Inflammatory macrophage (primary cell): ENCODE measurements at regions not wholly inside any gene's neighbourhood (a gene's known extent, or its start where the extent isn't known, plus 50 kb on each side); places are given as distances from the start of the nearest gene placed in this dataset.
"Not testable (repeated sequence)": the region's sequence is repeated elsewhere in the genome, so short reads cannot be mapped to it uniquely, and the experiment has no call there.

ENCODE experiments used
- DNase-seq, 2 donors: peaks; one replicate each; pipeline ENCODE4 v3.0.0-alpha.2; 2020 to 2022

DNA sequence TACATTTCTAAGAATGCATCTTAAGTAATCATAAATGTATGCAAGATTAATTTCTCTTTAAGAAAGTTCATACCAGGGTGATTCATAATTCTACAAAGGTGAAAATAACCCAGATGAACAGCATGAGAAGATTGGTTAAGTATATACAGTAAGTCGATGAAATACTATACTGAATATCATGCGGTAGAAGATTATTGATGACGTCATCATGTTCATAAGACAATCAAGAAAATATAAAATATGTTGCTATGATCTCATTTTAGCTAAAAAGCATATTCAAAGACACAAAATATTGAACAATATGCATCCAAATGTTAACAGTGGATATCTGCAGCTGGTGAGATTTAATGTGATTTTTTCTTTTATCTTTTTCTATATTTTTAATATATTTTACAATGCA lies 312.0 kb upstream of the FGF13 start:
- DNase-seq, result no peak

GRCh38 chrX:139020801-139021200 lies 309.3 kb upstream of the FGF13 start:
- peak; percentile 0 to 66 for DNase-seq

DNA sequence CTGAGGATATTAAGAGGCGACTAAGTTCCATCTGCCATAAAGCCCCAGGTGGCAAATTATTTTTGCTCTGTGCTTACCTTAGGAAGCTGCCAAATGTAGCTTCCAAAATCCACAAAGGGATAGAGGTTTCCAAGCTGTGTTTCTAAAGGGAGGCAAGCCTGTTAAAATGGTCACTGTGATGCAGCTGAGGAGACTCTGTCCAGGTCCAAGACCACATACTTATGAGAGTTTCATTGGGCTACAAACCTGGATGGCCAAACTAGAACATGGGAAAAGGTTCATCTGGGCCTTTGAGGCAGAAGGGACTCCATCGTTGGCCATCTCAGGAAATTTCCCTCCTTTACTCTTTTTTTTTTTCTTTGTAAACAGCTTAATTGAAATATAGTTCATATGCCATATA lies 306.9 kb upstream of the FGF13 start:
- DNase-seq, result no peak

DNA sequence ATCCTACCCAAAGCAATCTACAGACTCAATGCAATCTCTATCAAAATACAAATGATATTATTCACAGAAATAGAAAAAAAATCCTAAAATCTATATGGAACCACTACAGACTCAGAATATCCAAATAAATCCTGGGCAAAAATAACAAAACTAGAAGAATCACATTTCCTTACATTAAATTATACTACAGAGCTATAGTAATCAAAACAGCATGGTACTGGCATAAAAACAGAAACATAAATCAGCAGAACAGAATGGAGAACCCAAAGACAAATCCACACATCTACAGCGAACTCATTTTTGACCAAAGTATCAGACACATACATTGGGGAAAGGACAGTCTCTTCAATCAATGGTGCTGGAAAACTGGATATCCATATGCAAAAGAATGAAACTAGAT lies 304.1 kb upstream of the FGF13 start:
- DNase-seq, result no peak

DNA sequence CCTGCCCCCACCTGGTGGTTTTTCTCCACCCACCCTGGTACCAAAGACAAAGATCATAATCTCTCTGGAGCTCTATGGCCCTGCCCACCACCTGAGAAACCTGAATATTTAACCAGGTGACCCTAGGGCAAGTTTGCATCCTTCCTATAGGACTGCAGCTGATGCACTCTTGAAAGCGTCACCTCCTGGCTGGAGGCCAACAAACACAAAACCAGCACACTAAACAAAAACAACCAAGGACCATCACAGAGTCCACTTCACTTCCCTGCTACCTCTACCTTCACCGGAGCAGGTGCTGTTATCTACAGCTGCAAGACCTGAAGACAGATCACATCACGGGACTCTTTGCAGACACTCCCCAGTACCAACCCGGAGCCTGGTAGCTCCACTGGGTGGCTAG lies 296.7 kb upstream of the FGF13 start:
- no peak for DNase-seq

DNA sequence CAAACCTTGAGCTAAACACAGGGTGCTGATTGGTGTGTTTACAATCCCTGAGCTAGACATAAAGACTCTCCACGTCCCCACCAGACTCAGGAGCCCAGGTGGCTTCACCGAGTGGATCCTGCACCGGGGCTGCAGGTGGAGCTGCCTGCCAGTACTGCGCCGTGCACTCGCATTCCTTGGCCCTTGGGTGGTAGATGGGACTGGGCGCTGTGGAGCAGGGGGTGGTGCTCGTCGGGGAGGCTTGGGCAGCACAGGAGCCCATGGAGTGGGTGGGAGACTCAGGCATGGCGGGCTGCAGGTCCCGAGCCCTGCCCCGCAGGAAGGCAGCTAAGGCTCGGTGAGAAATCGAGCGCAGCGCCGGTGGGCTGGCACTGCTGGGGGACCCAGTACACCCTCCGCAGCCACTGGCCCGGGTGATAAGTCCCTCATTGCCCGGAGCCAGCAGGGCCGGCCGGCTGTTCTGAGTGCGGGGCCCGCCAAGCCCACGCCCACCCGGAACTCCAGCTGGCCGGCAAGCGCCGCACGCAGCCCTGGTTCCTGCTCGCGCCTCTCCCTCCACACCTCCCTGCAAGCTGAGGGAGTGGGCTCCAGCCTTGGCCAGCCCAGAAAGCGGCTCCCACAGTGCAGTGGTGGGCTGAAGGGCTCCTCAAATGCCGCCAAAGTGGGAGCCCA lies 292.5 kb upstream of the FGF13 start:
- DNase-seq, result not testable (repeated sequence)

DNA sequence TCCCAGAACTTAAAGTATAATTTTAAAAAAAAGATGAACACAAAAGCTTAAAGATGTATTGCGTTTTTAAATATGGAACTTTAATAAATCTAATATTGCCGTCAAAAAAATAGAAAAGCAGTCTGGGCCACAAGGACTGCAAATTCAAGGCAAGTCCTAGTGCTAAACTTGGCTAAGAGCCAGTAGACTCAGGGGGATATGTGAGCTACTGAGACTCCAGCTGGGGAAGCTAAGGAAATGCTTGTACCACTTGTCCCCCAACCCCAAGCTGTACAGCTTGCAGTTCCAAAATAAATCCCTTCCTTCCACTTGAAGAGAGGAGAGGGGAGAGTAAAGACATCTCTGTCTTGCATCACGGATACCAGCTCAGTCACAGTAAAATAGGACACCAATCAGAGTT lies 290.8 kb upstream of the FGF13 start:
- DNase-seq, result no peak

GRCh38 chrX:138996268-138996667 lies 284.8 kb upstream of the FGF13 start:
- DNase-seq, result no peak

DNA sequence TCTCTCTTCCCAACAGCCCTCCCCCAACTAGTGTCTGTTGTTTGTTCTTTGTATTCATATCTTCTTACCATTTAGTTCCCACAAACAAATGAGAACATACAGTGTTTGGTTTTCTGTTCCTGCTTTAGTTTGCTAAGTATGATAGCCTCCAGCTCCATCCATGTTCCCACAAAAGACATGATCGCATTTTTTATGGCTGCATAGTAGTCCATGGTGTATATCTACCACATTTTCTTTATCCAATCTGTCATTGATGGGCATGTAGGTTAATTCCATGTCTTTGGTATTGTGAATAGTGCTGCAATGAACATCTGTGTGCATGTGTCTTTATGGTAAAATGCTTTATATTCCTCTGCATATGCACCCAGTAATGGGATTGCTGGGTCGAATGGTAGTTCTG lies 283.9 kb upstream of the FGF13 start:
- DNase-seq, result no peak

DNA sequence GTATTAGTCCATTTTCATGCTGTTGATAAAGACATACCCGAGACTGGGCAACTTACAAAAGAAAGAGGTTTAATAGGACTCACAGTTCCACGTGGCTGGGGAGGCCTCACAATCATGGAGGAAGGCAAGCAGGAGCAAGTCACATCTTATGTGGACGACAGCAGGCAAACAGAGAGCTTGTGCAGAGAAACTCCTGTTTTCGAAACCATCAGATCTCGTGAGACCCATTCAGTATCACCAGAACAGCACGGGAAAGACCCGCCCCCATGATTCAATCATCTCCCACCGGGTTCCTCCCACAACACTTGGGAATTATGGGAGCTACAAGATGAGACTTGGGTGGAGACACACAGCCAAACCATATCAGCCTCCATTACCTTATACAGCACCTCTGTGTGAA lies 278.9 kb upstream of the FGF13 start:
- not testable (repeated sequence) for DNase-seq

- DNase-seq, result no peak
Measured at GRCh38 chrX:138986866-138987265, 275.3 kb upstream of the FGF13 start.

DNA sequence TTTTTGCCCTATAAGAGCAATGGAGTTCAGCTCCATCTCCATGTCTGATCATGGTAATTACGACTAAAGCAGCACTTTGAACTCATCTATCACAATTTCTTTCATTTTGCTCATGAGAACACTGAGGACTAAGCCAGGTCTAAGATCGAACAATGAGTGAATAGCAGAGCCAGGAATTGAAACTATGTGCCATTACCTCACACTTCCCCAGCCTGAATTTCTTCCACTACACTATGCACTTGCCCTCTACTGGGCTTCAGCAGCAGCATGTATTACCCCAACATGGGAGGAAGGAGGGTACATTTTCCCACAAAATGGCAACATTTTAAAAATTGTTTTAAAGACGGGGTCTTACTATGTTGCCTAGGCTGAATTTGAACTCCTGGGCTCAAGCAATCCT lies 274.7 kb upstream of the FGF13 start:
- no peak for DNase-seq

DNA sequence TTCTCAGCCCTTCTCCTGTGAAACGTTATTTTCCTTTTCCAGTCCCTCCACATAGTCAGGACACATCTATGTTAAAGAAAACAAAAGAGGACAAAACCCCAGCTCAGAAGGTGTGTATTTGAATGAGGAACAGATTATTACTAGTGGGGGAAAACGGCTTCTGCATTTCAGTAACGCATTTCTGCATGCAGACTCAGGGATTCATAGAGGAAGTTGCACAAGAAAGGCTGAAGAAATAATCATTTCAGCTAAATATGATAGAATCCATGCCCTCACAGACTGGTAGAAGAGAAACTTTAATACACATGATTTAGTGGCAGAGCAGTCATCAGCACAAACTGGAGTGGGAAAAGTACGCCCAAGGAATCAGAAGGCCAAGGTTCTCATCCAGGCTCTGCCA lies 270.8 kb upstream of the FGF13 start:
- DNase-seq, result peak; percentile 60 to 77

DNA sequence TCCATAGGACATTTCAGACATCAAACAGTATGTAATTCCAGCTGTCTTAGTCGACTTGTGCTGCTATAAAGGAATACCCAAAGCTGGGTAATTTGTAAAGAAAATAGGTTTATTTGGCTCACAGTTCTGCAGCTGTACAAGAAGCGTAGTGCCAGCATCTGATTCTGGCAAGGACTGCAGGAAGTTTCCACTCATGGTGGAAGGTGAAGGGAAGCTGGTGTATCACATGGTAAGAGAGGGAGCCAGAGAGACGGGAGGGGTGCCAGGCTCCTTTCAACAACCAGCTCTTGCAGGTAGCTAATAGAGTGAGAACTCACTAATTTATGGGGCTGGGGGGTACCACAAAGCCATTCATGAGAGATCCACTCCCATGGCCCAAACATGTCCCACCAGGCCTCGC lies 253.0 kb upstream of the FGF13 start:
- no peak for DNase-seq

DNA sequence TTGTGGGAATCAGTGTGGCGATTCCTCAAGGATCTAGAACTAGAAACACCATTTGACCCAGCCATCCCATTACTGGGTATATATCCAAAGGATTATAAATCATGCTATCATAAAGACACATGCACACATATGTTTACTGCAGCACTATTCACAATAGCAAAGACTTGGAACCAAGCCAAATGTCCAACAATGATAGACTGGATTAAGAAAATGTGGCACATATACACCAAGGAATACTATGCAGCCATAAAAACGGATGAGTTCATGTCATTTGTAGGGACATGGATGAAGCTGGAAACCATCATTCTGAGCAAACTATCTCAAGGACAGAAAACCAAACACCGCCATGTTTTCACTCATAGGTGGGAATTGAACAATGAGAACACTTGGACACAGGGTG lies 250.9 kb upstream of the FGF13 start:
- not testable (repeated sequence) for DNase-seq

DNA sequence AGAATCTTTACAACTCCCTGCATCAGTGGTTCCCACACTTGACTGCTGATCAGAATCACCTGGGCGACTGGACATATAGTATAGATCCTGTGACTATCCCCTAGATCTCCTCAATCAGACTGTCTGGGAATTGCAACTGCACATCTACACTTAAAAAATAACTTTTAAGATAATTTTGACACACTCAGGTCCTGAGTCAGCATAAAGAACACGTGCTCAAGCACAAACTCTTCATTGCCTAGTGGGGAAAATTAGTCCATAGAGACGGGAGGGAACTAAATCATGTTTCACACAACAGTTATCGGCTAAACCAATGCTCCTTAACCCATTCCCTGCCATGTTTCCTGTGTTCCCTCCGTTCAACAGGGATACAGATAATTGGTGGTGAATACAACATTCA lies 243.5 kb upstream of the FGF13 start:
- DNase-seq, result no peak

- DNase-seq, result no peak
Measured at GRCh38 chrX:138946926-138947325, 235.4 kb upstream of the FGF13 start.

- DNase-seq, result no peak
Measured at GRCh38 chrX:138945219-138945618, 233.7 kb upstream of the FGF13 start.

GRCh38 chrX:138939038-138939437 lies 227.5 kb upstream of the FGF13 start:
- DNase-seq, result no peak

- no peak for DNase-seq
Measured at GRCh38 chrX:138938003-138938402, 226.5 kb upstream of the FGF13 start.

DNA sequence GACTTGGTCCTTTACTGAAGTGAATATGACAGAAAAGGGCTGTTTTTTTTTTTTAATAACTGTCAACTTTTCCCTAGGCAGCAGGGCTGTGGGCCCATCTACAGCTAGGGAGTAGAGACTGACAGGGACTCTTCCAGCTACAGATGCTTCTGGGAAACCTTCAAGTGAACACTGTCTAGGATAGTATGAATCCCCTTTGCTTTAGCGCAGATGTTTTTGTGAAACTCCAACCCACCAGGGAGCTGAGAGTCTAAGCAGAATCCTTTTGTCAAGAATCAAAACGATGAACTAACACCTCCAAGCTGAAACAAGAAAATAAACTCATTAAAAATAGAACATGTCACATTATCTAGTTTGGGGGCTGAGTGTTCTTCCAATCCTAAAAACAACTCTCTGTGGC lies 219.7 kb upstream of the FGF13 start:
- DNase-seq, result no peak

- no peak for DNase-seq
Measured at GRCh38 chrX:138930583-138930945, 219.0 kb upstream of the FGF13 start.

GRCh38 chrX:138929926-138930582 lies 218.5 kb upstream of the FGF13 start:
- DNase-seq, result no peak

DNA sequence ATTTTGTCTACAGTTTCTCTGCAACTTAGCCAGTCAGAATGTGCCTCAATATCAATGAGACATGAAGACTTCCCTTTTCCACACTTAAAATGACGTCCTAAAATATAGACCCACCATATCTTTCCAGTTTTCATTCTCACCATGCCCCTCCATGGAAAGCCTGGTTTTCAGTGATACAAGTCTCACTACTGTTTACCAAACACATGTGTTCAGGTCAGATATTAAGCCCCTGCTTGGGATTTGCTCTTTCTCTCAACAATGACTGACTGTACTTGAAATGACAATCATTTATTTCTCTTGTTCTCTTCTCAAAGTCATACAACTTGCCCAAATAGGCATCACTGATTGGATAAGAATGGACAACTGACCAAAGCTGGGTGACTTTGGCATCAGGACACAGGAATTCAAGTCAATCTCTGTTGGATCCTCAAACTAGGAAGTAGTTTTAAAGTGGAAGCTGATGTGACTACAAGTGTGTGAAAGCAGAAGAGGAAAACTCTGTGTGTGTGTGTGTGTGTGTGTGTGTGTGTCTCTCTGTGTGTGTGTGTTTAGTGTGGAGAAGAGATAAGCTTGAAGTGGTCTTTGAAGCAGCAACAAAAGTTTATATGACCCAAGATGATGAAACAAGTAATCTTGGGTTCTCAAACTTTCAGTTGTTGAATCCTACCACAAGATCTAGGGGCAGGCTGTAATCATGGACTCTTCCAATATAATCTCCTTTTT lies 217.4 kb upstream of the FGF13 start:
- peak in 1 of 2 donors; percentile 8 for DNase-seq
